Germinal center (tissue), 1 donor: ENCODE measurements at regions not wholly inside any gene's neighbourhood (a gene's known extent, or its start where the extent isn't known, plus 50 kb on each side); places are given as distances from the start of the nearest gene placed in this dataset.
"Not testable (repeated sequence)": the region's sequence is repeated elsewhere in the genome, so short reads cannot be mapped to it uniquely, and the experiment has no call there.

Experiments
- DNase-seq: peaks from one replicate; pipeline ENCODE4 v3.0.0; 2012; ENCODE audit warnings: mixed read lengths, low spot score

DNA sequence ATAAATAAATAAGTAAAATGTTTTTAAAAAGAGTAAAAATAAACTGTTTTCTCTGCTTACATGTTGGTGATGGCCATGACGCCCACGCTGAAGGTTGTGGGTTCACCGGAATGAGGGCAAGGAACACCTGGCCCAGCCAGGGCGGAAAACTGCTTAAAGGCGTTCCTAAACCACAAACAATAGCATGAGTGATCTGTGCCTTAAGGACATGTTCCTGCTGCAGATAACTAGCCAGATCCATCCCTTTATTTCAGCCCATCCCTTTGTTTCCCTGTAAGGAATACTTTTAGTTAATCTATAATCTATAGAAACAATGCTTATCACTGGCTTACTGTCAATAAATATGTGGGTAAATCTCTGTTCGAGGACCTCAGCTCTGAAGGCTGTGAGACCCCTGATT, 63.3 kb upstream of the CEP78 start:
- not testable (repeated sequence) for DNase-seq

DNA sequence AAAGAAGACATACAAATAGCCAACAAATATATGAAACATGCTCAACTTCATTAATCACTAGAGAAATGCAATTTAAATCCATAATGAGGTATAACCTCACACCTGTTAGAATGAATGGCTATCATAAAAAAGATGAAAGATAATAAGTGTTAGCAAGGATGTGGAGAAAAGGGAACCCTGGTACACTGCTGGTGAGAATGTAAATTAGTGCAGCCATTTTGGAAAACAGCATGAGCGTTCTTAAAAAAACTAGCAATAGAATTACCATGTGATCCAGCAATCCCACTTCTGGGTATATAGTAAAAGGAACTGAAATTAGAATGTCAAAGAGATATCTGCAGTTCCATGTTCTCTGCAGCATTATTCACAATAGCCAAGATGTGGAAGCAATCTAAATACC, 64.2 kb upstream of the CEP78 start:
- DNase-seq = no peak

DNA sequence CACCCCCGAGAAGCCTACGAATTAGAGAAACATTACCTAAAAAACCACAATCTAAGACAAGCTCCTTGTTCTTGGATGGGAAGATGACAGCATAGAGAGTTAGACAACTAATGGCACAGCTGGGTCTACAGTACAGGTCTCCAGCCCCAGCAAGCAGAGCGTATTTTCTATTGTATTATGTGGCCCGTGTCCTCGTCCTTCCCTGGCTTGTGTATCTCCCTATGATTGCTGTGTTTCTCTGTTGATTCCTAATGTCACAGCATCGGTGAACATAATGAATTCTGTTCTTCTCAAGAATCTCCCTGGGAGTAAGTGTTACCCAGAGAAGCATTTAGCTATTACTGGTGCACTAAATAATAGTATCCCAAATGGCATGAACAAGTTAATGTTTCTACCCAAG, 66.8 kb upstream of the CEP78 start:
- DNase-seq = no peak

DNA sequence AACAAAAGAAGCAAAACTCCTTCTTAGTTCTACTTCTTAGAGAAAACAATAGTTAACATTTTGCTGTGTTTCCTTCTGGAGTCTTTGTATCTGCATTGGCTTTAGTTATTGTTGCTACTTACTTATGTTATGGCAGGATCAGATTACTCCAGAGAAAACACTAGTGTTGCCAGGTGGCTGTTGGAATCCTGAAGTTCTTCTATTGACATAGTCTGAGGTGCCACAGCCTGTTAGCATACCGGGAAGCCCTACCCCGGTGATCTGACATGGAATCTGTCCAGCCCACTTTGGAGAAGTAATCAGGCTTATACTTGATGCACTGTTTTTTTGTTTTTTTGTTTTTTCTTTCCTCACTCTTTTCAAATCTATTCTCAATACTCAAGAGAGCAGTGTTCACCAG, 68.5 kb upstream of the CEP78 start:
- no peak for DNase-seq

DNA sequence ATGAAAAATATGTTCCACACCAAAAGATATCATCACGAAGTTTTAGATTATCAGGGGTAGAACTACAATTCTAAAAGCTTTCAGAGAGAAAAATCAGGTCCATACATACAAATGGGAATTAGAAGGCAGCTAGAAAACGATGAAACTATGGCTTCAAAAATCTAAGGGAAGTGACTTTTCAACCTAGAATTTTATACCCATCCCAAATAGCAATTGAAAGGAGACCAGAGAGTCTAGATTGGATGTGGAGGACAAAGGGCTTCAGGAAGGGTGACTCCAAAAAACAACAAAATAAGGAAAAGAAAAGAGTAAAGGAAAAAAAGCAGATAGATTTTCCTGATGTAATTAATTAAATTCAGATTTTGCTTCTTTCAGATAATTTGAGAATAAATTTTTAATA, 72.0 kb upstream of the CEP78 start:
- no peak for DNase-seq

DNA sequence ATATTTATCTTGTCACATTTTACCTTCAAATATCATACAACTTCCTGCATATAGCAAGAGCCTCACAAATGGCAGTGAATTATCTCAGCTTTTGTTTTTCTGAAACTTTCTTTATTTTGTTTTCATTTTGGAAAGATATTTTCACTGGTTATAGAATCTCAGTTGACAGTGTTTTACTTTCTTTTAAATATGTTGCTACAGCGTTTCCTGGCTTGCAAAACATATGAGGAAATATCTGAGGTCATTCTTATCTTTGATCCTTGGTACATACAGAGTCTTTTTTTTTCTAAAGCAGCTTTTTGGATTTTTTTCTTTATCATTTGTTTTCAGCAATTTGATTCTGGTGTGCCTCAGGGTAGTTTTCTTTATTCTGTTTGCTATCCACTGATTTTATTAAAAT, 77.6 kb upstream of the CEP78 start:
- DNase-seq = no peak

DNA sequence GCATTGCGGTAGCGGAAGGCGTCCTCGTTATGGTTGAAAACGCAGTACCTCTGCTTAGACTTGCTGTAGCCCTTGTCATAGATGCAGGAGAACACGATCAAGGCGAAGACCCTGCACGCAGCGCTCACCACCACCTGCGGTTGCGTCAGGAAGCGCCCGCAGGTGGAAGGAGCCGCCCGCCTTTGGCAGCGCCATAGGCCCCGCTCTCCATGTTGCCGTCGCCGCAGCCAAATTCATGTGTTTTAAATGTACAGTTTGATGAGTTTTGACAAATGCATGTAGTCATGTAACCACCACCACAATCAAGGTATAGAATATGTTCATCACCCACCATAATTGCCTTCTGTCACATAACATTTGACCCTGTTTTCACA, 84.9 kb upstream of the CEP78 start:
- no peak for DNase-seq

DNA sequence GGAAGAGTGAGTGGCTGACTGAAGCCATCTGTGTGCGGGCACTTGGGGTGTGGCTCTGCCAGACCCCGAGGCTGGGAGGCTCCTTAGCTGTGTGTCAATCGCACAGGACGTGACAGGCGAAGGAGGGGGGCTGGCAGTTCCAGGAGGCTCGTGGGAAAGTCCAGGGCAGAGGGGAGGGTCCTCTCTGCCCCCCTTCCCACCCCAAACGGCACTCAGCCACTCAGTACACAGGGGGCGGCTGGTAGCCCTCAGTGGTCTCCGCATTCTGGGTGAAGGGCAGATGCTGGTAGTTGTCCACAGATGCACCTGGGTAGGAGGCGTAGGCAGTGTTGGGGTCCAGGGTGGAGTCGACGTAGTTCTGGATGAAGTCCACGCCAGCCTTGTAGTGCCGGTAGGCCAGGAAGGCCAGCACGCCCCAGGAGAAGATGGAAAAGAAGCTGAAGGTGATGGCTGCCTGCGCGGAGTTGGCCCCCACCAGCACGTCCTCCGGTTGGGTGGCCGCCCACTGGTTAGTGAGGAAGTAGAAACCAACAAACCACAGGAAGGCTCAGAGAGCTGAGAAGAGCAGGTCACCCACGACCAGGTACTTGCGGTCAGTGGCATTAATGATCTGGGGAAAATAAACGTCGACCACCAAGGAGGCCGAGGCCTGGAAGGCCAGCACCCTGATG, 85.4 kb upstream of the CEP78 start:
- DNase-seq = no peak

DNA sequence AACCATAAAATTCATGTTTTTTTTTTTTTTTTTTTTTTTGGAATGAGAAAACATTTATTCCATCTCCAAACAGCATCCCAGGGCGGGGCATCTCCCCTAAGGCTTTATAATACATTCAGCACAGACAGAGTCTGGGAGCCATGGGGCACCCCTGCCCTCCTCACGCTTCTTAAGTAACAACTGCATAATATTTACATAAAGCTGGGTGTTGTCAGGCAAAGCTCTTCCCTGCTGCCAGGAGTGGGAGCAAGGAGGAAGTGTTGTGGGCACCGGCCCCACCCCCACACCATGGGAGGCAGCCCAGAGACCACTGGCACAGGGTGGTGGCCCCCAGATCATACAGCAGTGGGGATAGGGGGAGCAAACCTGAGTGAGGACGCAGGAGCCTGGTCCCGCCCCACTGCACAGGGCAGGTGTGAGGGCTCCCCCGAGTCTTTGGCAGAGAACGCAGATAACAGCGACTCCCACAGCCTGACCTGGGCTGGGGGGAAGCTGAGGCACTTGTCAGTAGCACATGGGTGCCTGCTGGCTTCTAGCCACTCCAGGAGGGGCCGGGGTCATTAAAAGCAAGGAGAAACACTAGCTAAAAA, 86.1 kb upstream of the CEP78 start:
- DNase-seq = no peak

DNA sequence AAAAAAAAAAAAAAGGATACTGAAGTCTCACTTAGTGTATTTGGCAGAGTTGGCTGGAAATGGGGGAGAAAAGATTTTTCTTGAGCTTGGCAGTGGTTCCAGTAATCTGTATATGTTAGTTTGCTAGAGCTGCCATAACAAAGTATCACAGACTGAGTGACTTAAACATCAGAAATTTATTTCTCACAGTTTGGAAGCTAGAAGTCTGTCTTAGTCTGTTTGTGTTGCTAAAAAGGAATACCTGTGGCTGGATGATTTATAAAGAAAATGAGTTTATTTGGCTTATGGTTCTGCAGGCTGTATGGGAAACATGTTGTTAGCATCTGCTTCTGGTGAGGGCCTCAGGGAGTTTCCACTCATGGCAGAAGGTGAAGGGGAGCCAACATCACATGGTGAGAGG, 89.6 kb upstream of the CEP78 start:
- DNase-seq = no peak

DNA sequence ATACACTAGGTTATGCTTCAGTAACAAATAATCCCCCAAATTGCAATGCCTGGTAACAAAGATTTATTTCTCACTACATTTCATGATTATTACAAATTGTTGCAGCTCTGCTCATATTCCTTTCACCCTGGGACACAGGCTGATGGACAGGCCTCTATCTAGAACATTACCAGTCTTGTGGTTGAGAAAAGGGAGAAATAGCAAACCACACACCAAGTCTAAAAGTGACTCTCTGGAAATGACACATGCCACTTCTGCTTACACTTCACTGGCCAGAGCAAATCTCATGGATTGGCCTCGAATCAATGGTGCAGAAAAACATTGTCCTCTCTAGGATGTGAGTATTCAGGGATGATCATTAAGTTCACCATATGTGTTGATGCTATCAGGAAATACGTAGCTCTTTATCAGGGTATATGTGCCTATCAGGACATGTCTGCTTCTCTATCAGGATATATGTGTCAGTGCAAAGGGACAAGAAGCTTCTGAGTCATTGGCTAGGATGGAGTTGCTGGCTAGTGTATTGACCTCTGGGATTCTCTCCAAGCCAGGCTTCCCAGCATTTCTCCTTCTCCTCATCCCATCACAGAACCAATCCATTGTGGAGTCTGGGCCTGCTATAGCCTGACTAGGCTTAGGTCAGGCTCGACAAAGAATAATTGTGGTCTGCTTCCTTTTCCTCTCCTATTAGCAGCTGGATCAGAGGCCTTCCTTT, 91.1 kb upstream of the CEP78 start:
- DNase-seq = no peak

DNA sequence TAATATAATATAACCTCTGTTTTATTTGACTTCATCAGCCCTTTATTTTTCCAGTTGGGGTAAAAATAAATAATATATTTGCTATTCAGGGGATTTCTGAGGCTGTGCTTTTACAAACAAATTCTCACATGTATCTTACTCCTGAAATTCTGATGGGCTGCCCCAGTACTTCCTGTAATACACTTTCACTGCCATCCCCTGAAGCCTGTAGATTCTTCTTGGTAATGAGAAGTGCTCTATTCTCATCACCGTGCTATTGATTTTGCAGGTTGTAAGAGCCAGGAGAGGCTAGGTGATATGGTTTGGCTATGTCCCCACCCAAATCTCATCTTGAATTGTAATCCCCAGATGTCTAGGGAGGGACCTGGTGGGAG, 91.9 kb upstream of the CEP78 start:
- no peak for DNase-seq

DNA sequence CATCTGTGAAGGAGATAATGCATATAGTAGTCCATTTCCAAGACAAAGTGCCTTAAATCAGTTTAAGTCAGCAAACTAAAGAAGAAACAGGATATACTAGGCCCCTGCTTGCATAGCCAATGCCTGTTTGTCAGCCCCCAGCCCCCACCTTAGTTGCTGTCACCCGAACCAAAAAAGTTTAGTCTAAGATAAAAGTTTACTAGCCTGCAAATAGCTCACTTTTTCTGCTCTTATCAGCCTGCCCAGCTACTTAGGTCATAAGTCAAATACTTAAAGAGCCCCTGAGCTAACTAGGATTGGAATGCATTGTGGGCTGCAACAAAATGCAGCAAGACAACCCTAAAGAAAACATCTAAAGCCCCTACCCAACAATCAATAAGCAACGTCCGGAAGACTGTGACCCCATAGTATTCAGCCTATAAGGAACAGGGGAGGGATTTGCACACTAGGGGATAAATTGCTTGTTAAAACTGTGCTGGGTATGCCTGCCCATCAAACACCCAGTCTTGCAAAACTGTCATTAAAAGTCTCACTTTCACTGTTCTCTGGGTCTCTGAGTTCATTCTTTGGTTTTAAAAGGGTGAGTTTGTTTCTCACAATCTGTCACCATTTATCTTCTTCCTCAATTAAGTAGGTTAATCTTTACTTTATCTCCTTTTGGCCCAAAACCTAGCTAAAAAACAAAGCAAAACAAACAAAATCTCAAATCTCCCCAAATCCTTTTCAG, 92.4 kb upstream of the CEP78 start:
- DNase-seq = no peak

DNA sequence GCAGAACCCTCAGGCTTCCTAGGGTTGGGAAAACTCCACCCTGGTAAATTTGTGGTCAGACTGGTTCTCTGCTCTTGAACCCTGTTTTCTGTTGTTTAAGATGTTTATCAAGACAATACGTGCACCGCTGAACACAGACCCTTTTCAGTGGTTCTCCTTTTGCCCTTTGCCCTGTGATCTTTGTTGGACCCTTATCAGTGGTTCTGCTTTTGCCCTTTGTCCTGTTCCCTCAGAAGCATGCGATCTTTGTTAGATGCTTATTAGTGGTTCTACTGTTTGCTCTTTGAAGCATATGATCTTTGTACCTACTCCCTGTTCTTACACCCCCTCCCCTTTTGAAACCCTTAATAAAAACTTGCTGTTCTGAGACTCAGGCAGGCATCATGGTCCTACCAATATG, 93.6 kb upstream of the CEP78 start:
- DNase-seq = not testable (repeated sequence)

DNA sequence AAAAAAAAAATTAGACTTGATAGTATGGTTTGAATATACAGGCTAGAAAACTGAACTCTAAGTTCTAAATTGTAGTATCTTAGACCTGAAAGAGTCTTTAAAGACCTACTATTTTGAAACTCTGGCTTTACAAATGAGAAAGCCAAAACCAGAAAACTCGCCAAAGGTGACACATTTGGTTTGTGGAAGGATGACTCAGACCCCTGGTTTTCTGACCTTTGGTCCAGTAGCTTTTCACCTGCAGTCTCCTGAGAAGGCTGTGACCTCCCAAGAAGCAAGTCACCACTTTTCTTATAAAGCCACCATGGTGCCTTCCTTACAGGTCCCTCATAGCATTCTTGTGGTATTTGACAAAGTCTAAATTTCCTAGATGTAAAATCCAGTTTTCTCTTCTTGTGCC, 102.1 kb upstream of the CEP78 start:
- DNase-seq = no peak

DNA sequence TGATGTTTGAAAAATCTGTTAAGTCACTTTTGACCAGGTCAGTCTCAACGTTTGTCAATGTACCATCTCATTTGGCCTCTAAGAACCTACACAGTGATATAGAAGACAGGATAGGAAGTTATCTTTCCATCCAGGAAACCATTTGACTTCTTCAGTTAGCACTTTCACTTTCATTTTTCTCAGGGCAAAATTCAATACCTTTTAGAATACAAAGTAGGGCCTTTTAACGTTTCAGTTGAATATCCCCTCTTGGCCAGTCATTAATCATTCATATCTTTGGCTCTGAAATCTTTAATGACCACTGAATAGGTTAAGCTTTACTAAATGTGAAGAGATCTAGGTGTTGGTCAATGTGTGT, 101.1 kb upstream of the GNAQ start:
- no peak for DNase-seq

DNA sequence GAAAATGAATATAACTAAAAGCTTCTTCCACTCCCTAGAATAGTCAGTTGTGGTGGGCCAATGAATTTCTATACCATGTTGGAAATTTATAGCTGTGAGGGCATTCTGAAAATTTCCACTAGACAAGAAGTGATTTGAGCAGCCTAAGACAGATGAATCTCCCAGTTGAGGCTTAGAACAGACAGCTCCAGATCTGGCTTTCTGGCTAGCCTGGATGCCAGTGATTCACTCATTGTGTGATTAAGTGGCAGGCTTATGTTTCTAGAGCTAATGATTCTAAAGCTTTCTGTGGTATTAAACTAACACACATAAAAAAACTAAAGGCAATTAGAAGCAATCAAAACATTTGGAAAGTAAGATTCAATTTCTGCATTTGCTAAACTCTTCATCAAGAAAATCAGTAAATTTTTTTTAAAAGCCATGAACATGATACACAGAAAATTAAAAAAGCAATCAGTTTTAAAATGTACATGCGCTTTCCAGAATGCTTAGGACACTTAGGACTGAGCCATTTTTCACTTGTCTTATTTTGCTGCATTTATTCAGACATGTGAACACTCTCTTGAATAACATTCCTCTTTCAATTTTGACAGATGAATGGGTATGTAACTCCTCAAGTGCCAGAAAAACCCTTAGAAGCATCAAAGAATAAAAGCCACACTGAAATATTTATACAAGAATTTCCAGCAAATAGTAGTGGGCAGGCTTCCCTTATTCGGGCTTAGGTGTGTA, 100.5 kb upstream of the GNAQ start:
- no peak for DNase-seq

DNA sequence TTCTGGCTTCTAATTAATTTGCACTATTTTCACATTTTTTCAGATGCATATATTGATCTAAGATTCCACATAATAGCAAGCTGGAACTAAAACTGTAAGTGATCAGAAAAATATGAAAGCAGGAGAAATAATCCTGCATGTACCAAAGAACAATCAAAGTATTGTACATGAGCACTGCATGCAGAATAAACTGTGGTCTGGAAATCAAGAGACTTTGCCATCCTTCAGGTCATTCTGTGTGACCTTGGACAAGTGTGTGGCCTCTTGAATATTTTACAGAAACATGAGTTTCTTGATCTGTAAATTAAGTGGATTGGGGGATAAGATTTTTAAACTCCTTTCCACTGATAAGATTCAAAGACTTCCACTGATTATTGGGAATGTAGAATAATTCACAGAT, 99.2 kb upstream of the GNAQ start:
- no peak for DNase-seq

DNA sequence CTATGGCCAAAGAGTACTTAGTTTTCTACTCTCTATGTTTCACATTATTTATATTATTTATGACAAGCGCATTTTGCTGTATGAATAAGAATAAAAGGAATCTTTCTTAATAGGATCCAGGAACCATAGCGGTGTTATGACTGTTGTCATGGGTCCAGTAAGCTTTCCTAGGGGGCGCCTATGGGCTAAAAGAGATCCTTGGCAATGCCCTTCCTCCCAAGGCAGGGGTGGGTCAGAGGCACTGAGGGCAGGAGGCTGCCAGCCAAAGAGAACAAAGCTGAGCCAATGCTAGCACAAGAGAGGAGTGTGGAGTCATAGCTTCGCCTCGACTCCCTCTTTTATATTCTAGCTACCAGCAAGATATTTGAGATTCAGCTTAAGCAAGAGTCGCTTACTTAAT, 98.4 kb upstream of the GNAQ start:
- DNase-seq = no peak

DNA sequence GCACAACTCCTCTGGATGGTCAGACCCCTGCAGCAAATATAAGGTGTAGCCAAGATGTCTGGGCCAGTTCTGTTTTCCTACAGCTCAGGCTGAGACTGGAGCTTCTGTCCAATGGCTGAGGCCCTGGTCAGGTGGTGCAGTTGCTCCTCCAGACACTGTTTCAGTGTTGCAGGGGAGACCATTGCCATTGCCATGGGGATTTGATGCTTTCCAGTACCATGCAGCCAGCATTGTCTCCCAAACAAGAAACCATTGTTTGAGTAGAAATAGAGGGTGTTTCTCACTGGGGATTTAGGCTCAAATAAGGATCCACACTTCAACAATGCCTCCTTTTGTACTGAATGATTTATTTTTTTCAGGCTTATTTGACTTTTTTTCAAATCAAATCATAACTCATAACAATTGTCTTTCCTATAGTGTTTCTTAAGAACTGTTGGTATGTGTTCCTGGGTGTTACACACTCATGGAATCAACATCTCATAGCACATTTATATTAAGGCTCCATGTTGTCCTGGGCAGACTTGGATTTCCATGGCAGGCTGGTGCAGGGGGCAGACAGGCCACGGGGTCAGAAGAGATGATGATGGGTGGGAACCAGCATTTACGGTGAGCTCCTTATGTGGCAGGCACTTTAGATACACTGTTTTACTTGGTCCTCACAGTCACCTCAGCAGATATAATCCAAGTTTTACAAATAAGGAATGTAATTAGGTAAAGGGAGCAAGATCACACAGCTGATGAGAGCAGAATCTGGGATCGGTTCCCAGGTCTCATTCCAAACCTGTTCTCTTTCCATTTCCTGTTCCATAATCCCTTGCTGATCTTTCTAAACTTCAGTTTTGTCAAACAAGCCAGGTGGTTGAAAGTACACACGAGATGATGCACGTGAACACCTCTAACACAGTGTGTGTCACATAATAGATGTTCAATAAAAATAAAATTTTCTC, 95.9 kb upstream of the GNAQ start:
- no peak for DNase-seq

DNA sequence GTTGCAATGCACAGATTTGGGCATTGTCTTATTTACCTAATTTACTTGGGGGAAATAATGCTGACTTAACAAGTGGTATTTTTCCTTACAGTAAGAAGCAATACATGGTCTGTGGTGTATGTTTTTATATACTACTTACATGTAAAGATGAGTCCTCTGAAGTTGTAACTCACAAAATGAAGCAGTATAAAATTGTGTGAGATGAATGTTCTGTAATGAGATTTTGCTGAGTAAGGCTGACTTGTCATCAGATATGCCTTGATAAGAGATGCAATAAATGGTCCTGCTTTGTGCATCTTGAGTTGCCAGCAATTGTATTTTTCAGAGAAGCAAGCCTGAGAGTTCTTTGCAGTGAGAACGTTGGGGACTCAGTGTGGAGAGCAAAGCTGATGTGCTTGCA, 92.2 kb upstream of the GNAQ start:
- DNase-seq = no peak
